SK-N-SH (cell line): ENCODE measurements at regions not wholly inside any gene's neighbourhood (a gene's known extent, or its start where the extent isn't known, plus 50 kb on each side); places are given as distances from the start of the nearest gene placed in this dataset.

ENCODE experiments used
- EZH2phosphoT487 ChIP-seq: fragments of 200-600 bp; sonication (generic); IDR thresholded peaks from 2 replicates; pipeline ENCODE4 v1.6.1; 2017; ENCODE audit warnings: low read depth, mixed run types, mild to moderate bottlenecking, antibody characterized with exemption, moderate library complexity, borderline replicate concordance
- MAX ChIP-seq: IDR thresholded peaks from 2 replicates; pipeline ENCODE4 v1.4.0; 2012; ENCODE audit warnings: low read depth
- MEF2A ChIP-seq: IDR thresholded peaks from 2 replicates; pipeline ENCODE4 v1.4.0; 2012; ENCODE audit warnings: low read depth, borderline replicate concordance
- RFX5 ChIP-seq: IDR thresholded peaks from 2 replicates; pipeline ENCODE4 v1.6.1; 2012; ENCODE audit warnings: mild to moderate bottlenecking, improper control_type of control experiment, low read length

GRCh38 chrX:42229533-42229932 lies 306.2 kb upstream of the CASK start:
- TF ChIP-seq EZH2phosphoT487 (no peak), RFX5 (no peak), MEF2A (no peak), MAX (no peak)
